ENCODE measurements at regions not wholly inside any gene's neighbourhood (a gene's known extent, or its start where the extent isn't known, plus 50 kb on each side); places are given as distances from the start of the nearest gene placed in this dataset.

DNA sequence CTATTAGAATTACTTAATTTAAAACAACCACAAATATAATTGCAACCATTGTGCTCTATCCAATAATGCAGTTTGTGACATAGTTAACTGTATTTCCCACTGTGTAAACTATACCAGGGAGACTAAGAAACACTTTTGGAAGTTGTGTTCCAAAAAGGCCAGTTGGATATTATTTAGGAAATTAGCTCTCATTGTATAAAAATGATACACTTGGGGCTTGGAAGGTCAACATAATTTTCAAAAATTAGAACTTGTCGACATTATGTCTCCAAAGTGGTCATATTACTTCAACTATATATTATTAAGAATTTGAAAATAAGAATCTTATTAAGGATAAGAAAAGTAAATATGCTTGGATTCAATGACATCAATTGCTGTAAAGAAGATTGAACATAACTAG is 876.6 kb downstream of the MRPL39 start:
- TF ChIP-seq, protein P1, sequence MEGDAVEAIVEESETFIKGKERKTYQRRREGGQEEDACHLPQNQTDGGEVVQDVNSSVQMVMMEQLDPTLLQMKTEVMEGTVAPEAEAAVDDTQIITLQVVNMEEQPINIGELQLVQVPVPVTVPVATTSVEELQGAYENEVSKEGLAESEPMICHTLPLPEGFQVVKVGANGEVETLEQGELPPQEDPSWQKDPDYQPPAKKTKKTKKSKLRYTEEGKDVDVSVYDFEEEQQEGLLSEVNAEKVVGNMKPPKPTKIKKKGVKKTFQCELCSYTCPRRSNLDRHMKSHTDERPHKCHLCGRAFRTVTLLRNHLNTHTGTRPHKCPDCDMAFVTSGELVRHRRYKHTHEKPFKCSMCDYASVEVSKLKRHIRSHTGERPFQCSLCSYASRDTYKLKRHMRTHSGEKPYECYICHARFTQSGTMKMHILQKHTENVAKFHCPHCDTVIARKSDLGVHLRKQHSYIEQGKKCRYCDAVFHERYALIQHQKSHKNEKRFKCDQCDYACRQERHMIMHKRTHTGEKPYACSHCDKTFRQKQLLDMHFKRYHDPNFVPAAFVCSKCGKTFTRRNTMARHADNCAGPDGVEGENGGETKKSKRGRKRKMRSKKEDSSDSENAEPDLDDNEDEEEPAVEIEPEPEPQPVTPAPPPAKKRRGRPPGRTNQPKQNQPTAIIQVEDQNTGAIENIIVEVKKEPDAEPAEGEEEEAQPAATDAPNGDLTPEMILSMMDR (IDR thresholded peaks at IDR 0.05): no peak
- TF ChIP-seq POLR2AphosphoS5 (IDR thresholded peaks at IDR 0.05; ENCODE audit: insufficient read depth in 1 of 2, low read depth in 1 of 2) (no peak), POLR2A (IDR thresholded peaks at IDR 0.05) (no peak)

Data from vagina (tissue), 2 donors.